Inflammatory macrophage treated with lipopolysaccharide for 1 hour (primary cell): ENCODE measurements at regions not wholly inside any gene's neighbourhood (a gene's known extent, or its start where the extent isn't known, plus 50 kb on each side); places are given as distances from the start of the nearest gene placed in this dataset.
"Not testable (repeated sequence)": the region's sequence is repeated elsewhere in the genome, so short reads cannot be mapped to it uniquely, and the experiment has no call there.

ENCODE experiments used
- DNase-seq, 2 donors: peaks; one replicate each; pipeline ENCODE4 v3.0.0-alpha.2; 2020 to 2022

GRCh38 chr16:76612497-76612896 is 335.3 kb downstream of the CNTNAP4 start:
- DNase-seq: no peak

GRCh38 chr16:76614269-76614668 is 337.1 kb downstream of the CNTNAP4 start:
- no peak for DNase-seq

GRCh38 chr16:76622876-76623275 is 345.7 kb downstream of the CNTNAP4 start:
- DNase-seq: no peak

- no peak for DNase-seq
Observed at GRCh38 chr16:76634847-76635697, 357.9 kb downstream of the CNTNAP4 start.

- DNase-seq: peak in 1 of 2 donors; percentile 1
Observed at GRCh38 chr16:76639685-76640289, 362.6 kb downstream of the CNTNAP4 start.

- no peak for DNase-seq
Observed at GRCh38 chr16:76650582-76650981, 373.4 kb downstream of the CNTNAP4 start.

GRCh38 chr16:76653390-76654026 is 376.3 kb downstream of the CNTNAP4 start:
- DNase-seq: peak; percentile 25 to 31

- DNase-seq: no peak
Observed at GRCh38 chr16:76654088-76654820, 377.1 kb downstream of the CNTNAP4 start.

GRCh38 chr16:76656994-76657393 is 379.8 kb downstream of the CNTNAP4 start:
- DNase-seq: no peak

GRCh38 chr16:76661691-76662235 is 384.6 kb downstream of the CNTNAP4 start:
- no peak for DNase-seq

- DNase-seq: no peak
Observed at GRCh38 chr16:76665571-76666275, 388.5 kb downstream of the CNTNAP4 start.

GRCh38 chr16:76668207-76668725 is 391.1 kb downstream of the CNTNAP4 start:
- no peak for DNase-seq

GRCh38 chr16:76669288-76669687 is 392.1 kb downstream of the CNTNAP4 start:
- no peak for DNase-seq

- no peak for DNase-seq
Observed at GRCh38 chr16:76670125-76670857, 393.1 kb downstream of the CNTNAP4 start.

- no peak for DNase-seq
Observed at GRCh38 chr16:76676356-76676755, 399.2 kb downstream of the CNTNAP4 start.

- DNase-seq: no peak
Observed at GRCh38 chr16:76681296-76681695, 404.1 kb downstream of the CNTNAP4 start.

GRCh38 chr16:76683051-76683450 is 405.9 kb downstream of the CNTNAP4 start:
- no peak for DNase-seq

- DNase-seq: no peak
Observed at GRCh38 chr16:76696876-76697275, 419.7 kb downstream of the CNTNAP4 start.

GRCh38 chr16:76705892-76706291 is 428.7 kb downstream of the CNTNAP4 start:
- DNase-seq: no peak

- DNase-seq: no peak
Observed at GRCh38 chr16:76713191-76713590, 436.0 kb downstream of the CNTNAP4 start.

- not testable (repeated sequence) for DNase-seq
Observed at GRCh38 chr16:76716251-76716650, 439.1 kb downstream of the CNTNAP4 start.
